NCI-H69 (cell line): ENCODE measurements at regions not wholly inside any gene's neighbourhood (a gene's known extent, or its start where the extent isn't known, plus 50 kb on each side); places are given as distances from the start of the nearest gene placed in this dataset.
"Not testable (repeated sequence)": the region's sequence is repeated elsewhere in the genome, so short reads cannot be mapped to it uniquely, and the experiment has no call there.

Experiments
- DNase-seq: peaks from one replicate; lab custom pipeline; 2025; lab: John Stamatoyannopoulos, UW

- DNase-seq: not testable (repeated sequence)
Measured at GRCh38 chr2:192384191-192384590, 189.5 kb upstream of the TMEFF2 start.

GRCh38 chr2:192381082-192381481, 186.3 kb upstream of the TMEFF2 start:
- no peak for DNase-seq

DNA sequence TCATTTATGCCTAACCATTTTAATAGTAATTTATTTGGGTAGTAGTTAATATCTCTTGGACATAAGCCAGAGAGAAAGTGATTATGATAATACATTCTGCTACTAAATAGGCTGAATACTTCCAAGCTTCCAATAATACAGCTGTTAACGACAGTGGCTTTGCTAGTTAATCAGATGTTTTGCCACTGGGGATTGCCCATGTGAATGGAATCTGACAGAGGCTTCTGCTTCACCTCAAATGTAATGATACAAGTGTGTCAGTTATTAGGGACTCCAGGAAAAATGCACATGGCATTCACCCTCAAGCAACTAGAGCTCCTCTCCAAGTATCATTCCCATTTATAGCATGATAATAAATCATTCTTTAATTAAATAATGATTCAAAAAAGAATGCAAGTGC, 185.0 kb upstream of the TMEFF2 start:
- peak; percentile 4 for DNase-seq

DNA sequence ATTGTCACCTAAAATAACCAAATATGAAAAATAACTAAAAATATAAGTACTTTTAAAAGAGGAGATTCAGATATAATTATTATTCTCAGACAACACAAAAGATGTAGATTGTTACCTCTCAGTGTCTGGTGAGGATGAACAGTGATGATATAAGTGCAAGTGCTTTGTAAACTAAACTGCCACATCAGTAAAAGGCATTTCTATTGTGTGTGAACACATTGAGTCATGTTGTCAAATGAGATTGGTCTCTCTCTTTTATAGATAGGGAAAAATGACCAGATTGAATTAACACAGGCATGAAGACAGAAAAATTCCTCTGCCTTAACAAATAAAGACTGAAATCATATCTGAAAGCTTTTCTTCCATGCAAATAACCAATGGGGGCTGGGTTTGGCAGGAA, 182.4 kb upstream of the TMEFF2 start:
- peak; percentile 33 for DNase-seq

DNA sequence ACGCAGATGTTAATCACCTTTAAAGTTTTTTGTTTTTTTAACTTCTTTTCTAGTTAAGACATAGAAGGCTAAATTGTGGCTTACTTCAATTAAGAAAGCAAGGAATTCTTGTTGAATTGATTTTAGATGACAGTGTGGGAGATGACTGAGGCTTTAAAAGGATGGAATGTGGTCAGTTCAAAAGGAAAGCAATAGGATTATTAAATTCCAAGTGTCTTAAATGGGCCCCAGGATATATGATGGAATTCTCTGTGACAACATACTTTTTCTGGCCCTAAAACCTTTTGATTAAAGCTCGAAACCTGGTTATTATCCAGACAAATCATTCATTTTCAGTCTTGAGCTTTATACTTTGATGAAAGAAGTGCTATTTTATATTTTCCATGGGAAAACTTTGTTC, 179.0 kb upstream of the TMEFF2 start:
- DNase-seq: no peak

DNA sequence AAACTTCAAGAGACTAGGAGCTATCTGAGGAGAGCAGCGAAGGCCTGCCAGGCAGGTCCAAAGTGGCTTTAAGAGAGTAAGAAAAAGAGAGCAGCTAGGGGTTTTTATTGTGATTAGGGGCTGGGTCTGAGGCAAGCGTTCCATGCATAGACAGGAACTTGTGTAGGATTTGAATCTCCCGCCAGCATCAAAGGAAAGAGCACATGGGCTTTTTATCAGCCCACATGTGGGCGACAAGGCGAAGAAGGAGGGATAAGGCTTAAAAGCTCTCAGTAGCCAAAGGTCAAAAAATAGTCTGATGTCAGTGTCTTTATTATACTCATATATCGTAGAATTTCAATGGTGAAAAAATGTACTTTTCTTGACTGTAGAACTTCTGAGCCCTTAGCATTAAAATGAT, 178.5 kb upstream of the TMEFF2 start:
- no peak for DNase-seq

DNA sequence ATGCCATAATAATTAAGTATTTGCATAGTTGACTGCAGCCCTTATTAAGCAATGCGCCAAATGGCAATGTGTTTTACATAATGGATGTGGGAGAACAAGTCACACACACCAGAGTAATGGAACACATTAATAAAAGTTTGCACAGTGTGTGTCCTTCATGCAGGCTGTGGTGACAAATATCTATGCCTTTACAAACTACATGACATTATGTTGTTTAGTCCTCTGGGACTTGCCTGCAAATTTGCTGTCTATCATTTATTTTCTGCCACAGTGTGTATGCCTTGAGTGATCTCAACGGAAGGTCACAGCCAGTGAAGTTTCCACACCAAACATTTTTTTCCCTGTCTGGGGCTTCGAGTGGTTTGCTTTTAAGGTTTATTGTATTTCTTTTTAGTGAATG, 175.2 kb upstream of the TMEFF2 start:
- peak; percentile 39 for DNase-seq

DNA sequence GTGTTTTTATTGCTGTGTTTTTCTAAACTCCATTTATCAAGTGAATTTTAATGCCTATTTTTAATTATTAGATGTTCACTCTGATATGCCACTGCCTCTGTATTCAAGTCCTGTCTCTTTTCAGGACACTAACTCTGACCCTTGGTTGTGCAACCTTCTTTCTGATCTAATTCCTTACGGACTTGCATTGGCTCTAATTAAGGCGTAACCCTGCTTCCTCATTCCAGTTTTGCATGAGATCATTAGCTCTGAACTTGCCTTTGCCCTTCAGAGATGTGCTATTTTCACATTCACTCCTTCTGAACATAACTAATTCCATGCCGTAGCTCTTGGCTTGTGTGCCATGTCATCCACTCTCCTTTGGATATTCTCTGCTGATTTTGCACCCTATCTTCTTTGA, 162.5 kb upstream of the TMEFF2 start:
- no peak for DNase-seq

- DNase-seq: peak; percentile 5
Measured at GRCh38 chr2:192354512-192355244, 159.9 kb upstream of the TMEFF2 start.

DNA sequence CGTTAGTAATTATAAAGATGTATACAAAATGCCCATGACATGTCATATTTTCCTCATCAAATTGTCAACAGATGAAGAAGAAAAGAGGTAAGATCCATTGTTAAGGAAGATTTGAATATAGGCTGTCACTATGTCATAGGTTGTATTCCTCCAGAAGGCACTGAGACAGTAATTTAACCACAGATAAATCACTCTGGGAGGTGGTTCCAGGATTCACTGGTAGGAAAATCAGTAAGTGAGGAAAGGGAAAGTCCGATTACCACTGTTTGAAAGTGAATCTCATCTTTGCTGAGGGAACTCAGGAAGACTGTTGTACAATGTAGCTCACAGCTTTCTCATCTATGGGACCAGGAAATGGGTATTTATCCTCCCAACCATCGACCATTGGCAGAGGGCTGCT, 152.8 kb upstream of the TMEFF2 start:
- DNase-seq: no peak

DNA sequence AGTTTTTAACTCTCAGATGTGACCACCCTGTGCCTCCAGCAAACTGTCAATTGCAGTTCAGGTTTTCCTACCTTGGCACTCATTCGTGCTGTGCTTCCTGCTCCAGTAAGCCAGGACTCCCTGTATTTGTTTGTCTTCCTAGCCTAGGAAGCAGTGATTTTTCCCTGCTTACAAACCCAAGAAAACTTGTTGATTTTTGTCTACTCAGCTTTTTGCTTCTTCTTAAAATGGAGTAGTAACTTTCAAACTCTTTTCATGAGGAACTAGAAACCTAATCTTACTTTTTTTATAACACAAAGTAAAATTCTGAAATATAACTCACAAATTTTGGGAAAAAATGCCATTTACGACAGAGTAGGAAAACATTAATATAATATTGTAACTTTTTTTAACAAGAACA, 150.6 kb upstream of the TMEFF2 start:
- no peak for DNase-seq

DNA sequence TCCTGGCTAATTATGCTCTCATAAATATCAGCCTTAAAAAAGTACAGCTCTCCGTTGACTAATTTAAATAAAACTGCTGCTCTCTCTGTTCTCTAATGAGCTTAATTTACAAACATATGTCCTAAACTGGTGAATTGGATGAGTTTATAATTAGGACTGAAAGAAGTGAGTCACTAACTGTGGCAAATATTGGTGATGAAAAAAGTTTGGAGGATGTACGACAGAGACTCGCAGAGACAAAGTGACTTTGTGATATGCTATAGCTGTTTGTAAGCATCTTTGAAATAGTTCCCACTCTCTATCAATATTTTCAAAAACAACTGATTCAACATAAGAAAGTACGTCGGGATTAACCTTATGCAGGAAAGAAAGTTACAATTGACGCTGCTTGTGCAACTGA, 138.9 kb upstream of the TMEFF2 start:
- DNase-seq: no peak

DNA sequence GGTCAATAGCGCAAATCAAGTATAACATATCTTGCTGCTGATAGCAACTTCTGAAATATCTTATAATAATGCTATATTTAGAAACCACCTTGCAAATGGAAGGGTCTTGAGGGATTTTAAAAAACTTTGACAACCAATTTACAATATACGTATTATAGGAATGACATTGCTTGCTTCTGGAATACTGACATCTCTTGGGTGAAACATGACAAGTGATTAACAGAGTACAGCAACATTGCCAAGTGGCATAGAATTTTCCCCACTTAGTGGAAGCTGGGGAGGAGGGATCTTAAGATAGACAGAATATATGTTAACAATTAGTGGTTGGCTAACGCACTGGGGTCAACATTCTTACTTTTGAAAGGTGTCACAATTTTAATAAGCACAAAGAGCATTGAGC, 133.6 kb upstream of the TMEFF2 start:
- DNase-seq: no peak

DNA sequence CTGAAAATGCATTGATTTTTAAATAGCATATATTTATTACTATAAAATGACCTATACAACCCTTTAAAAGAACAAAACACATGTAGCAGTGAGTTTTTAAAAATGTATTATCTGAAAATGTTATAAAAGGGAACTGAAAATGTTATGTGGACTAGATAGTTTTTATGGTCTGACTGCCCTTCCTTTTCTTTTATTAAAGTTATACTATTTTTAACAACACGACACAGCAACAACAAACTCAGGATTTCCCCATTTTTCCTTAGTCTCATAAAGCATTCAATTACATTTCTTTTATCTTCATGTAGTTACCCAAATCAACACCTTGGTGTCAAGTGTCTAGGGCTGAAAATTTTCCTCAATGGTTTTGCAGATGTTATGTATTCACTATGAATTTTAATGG, 132.8 kb upstream of the TMEFF2 start:
- DNase-seq: no peak

DNA sequence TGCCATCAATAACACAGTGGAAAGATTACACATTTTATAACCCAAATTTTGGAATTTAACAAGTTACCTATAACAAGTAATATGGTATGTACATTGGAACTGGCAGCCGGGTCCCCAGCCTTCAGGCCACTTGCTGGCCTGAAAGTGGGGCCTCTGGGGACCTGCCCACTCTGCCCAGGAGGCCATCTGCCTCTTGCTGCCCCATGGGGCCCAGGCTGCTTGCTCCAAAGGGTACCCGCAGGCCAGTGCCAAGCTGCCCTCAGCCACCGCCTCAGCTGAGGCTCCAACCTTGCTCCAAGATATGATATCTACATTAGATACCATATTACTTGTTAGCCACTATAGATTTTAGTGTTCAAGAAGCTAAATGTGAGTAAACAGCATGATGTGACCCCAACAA, 120.8 kb upstream of the TMEFF2 start:
- DNase-seq: no peak

GRCh38 chr2:192314800-192315481, 120.2 kb upstream of the TMEFF2 start:
- DNase-seq: no peak

- no peak for DNase-seq
Measured at GRCh38 chr2:192313773-192314172, 119.0 kb upstream of the TMEFF2 start.

GRCh38 chr2:192311701-192312460, 117.1 kb upstream of the TMEFF2 start:
- DNase-seq: no peak

- DNase-seq: no peak
Measured at GRCh38 chr2:192307530-192307929, 112.8 kb upstream of the TMEFF2 start.

DNA sequence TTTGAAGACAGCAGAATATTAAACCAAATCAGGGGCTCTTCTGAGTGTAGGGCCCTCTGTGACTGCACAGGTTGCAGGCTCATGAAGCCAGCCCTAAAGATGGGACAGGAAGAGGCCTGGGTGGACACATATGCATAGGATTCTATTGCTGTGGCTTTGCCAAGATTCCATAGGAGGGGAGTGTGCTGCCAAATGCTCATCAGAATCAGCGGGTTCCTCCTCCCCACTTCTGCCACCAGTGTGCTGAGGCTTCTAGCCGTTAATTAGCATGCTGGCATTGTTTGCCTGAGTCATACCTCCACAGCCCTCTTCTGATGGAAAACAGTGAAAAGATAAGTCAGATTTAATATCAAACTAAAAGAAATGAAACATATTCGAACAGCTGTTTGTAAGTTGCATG, 103.9 kb upstream of the TMEFF2 start:
- peak; percentile 56 for DNase-seq

DNA sequence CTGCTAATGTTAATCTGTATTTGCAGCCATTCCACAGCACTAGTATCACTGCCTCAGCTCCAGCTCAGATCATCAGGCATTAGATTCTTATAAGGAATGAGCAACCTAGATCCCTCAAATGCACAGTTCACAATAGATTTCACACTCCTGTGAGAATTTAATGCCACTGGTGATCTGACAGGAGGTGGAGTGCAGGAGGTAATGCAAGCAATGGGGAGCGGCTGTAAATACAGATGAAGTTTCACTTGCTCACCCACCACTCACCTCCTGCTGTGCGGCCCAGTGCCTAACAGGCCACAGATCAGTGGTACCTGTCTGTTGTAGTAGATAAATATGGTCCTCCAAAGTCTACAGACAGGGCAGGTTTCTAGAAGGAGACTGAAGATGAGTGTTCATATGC, 97.7 kb upstream of the TMEFF2 start:
- DNase-seq: no peak

GRCh38 chr2:192288295-192288694, 93.6 kb upstream of the TMEFF2 start:
- peak; percentile 78 for DNase-seq

DNA sequence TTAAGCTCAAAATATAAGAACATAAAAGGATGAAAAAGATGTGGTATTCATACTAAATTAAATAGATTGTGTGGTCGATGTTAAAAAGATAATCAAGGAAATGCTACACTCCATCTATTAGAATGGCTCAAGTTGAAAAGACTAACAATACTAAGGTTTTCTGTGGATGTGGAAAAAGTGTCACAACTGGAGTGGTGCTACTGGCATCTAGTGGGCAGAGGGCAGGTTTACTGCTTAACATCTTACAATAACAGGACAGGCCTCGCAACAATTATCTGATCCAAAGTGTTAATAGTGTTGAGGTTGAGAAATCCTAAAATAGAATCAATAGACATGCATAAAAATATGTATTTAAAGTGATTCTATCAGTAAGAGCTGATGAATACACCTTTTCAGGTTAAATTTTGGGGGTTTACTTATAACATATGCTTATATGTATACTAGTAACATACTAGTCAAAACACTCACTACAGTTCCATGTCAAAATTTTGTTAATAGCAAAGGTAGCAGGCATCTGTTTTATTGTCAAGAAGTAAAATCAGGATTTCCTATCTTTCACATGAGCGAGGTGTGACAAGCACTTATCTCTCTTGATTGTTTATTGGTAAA, 91.5 kb upstream of the TMEFF2 start:
- peak; percentile 43 for DNase-seq
